ENCODE measurements at regions not wholly inside any gene's neighbourhood (a gene's known extent, or its start where the extent isn't known, plus 50 kb on each side); places are given as distances from the start of the nearest gene placed in this dataset.
"Not testable (repeated sequence)": the region's sequence is repeated elsewhere in the genome, so short reads cannot be mapped to it uniquely, and the experiment has no call there.

- DNase-seq (ENCODE audit: low read depth in 4 of 4, low spot score in 2 of 4), result not testable (repeated sequence)
These were observed 299.4 kb downstream of the BCL2L11 start for GRCh38 chr2:111420074-111420473.

GRCh38 chr2:111420835-111421234, 300.1 kb downstream of the BCL2L11 start:
- DNase-seq (ENCODE audit: low read depth in 4 of 4, low spot score in 2 of 4), result not testable (repeated sequence)

- not testable (repeated sequence) for DNase-seq (ENCODE audit: low read depth in 4 of 4, low spot score in 2 of 4)
These were observed 301.2 kb downstream of the BCL2L11 start for GRCh38 chr2:111421949-111422348.

GRCh38 chr2:111422562-111422961, 301.8 kb downstream of the BCL2L11 start:
- DNase-seq (ENCODE audit: low read depth in 4 of 4, low spot score in 2 of 4), result not testable (repeated sequence)

GRCh38 chr2:111423184-111423583, 302.5 kb downstream of the BCL2L11 start:
- DNase-seq (ENCODE audit: low read depth in 4 of 4, low spot score in 2 of 4), result not testable (repeated sequence)

- not testable (repeated sequence) for DNase-seq (ENCODE audit: low read depth in 4 of 4, low spot score in 2 of 4)
These were observed 303.5 kb downstream of the BCL2L11 start for GRCh38 chr2:111424176-111424575.

- not testable (repeated sequence) for DNase-seq (ENCODE audit: low read depth in 4 of 4, low spot score in 2 of 4)
These were observed 304.2 kb downstream of the BCL2L11 start for GRCh38 chr2:111424851-111425309.

GRCh38 chr2:111425789-111426201, 305.1 kb downstream of the BCL2L11 start:
- DNase-seq (ENCODE audit: low read depth in 4 of 4, low spot score in 2 of 4), result not testable (repeated sequence)

GRCh38 chr2:111427346-111427745, 306.6 kb downstream of the BCL2L11 start:
- DNase-seq (ENCODE audit: low read depth in 4 of 4, low spot score in 2 of 4), result not testable (repeated sequence)

- DNase-seq (ENCODE audit: low read depth in 4 of 4, low spot score in 2 of 4), result not testable (repeated sequence)
These were observed 308.2 kb downstream of the BCL2L11 start for GRCh38 chr2:111428915-111429314.

- DNase-seq (ENCODE audit: low read depth in 4 of 4, low spot score in 2 of 4), result not testable (repeated sequence)
These were observed 308.6 kb downstream of the BCL2L11 start for GRCh38 chr2:111429353-111429752.

GRCh38 chr2:111430817-111431661, 310.3 kb downstream of the BCL2L11 start:
- DNase-seq (ENCODE audit: low read depth in 4 of 4, low spot score in 2 of 4), result not testable (repeated sequence)

GRCh38 chr2:111432423-111432822, 311.7 kb downstream of the BCL2L11 start:
- DNase-seq (ENCODE audit: low read depth in 4 of 4, low spot score in 2 of 4), result not testable (repeated sequence)

GRCh38 chr2:111432916-111433499, 312.3 kb downstream of the BCL2L11 start:
- not testable (repeated sequence) for DNase-seq (ENCODE audit: low read depth in 4 of 4, low spot score in 2 of 4)

- DNase-seq (ENCODE audit: low read depth in 4 of 4, low spot score in 2 of 4), result not testable (repeated sequence)
These were observed 313.3 kb downstream of the BCL2L11 start for GRCh38 chr2:111433892-111434607.

GRCh38 chr2:111434608-111434939, 313.9 kb downstream of the BCL2L11 start:
- DNase-seq (ENCODE audit: low read depth in 4 of 4, low spot score in 2 of 4), result not testable (repeated sequence)

- DNase-seq (ENCODE audit: low read depth in 4 of 4, low spot score in 2 of 4), result not testable (repeated sequence)
These were observed 315.0 kb downstream of the BCL2L11 start for GRCh38 chr2:111435553-111436310.

GRCh38 chr2:111436411-111436810, 315.7 kb downstream of the BCL2L11 start:
- DNase-seq (ENCODE audit: low read depth in 4 of 4, low spot score in 2 of 4), result not testable (repeated sequence)

GRCh38 chr2:111437288-111437990, 316.7 kb downstream of the BCL2L11 start:
- not testable (repeated sequence) for DNase-seq (ENCODE audit: low read depth in 4 of 4, low spot score in 2 of 4)

GRCh38 chr2:111438161-111438560, 317.4 kb downstream of the BCL2L11 start:
- DNase-seq (ENCODE audit: low read depth in 4 of 4, low spot score in 2 of 4), result not testable (repeated sequence)
